ENCODE measurements at regions not wholly inside any gene's neighbourhood (a gene's known extent, or its start where the extent isn't known, plus 50 kb on each side); places are given as distances from the start of the nearest gene placed in this dataset.

DNA sequence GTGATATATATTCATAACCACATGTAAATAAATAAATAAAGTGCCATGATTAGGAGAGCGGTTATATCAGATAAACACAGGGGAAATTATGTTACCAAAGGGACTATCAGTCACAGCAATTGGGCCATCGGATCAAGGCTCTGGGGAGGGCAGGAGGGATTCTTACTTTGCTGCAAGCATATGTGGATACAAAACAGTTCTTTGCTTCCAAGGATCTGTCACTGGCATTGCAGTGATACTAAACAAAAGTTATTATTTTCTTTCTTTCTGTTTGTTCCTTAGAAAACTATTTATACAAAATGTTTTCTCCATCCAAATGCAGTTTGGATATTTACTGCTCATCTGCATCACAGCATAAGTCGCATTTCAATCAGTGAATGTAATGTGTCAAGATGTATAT is 188.4 kb upstream of the MGMT start:
- DNase-seq: no peak

DNA sequence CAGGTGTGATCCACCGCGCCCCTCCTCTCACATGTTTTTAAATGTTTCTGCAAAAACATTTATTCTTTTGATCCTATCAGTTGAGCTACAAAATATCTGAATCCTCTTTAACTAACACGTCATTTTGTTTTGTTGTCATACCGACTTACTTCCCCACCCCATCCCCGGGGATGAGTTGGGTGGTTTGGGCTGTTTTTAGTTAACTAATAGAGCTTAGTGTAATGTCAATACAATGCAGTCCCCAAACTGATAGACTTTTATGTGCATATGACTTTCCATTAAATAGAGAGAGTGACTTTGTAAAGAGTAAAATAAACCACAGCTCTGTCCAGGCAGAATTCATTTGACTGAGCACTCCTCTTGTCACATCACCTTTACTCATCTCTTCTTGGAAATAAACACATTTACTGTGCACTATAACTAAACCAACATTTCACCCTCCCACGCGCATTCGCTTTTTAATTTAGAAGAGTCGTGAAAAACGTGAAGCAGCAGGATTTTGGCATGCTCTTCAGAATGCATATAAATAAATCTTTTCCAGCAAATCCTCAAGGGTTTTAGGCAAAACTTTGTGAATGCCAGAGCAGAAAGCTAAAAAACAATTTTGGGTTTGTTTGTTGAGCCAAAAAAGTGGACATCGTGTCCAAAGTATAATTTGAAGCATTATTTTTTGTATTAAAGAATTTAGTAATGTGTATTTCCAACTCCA is 187.4 kb upstream of the MGMT start:
- no peak for DNase-seq

DNA sequence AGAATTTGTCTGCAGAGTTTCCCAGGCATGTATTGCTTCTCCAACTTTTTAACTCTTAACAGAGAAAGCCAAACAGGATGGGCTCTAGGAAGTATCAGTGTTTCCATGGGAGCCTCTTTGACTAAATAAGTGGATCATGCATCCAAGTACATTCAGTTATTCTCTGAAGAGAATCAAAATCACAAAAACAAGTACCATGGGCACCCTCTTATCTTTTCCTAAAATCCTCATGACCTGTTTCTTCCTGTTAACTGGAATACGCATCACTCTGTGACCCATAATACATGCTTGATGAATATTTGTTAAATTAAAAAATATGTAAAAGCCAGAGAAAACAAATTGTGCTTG is 186.9 kb upstream of the MGMT start:
- DNase-seq: no peak

GRCh38 chr10:129280908-129281586 is 186.0 kb upstream of the MGMT start:
- no peak for DNase-seq

DNA sequence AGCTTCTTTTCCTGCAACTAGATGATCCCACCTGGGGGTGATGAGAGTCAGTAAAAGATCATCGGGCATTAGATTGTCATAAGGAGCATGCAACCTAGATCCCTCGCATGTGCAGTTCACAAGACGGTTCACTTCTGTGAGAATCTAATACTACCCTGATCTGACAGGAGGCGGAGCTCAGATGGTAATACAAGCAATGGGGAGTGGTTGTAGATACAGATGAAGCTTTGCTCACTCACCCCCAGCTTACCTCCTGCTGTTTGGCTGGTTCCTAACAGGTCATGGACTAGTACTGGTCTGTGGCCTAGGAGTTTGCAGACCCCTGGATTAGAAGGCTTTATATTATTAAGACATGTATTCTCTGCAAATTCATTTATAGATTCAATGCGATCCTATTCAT is 181.6 kb upstream of the MGMT start:
- no peak for DNase-seq

DNA sequence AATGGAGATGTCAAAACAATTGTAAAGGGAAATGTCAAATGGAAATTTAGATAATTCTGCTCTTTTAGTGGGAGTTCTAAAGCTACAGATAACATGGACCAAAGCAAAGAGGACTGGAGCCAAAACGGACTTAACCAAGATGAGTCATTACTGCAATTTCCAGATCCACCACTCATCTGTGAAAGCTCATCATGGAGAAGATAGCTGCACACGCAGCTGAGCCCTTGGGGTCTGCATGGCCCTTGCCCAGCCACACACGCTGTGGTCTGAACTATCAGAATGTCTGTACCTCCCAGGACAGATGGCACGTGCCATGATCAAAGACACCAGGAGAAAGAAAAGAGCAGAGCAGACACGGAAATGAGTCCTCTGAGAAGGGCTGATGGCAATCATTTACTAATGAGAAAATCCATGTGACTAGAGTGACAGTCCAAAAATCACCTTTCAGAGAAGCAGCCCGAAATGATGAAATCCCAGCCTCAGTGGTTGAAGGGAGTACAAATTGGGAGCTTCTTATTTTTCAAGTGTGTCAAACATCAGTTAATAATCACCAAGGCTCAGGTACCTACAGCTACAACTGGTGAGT is 177.9 kb upstream of the MGMT start:
- no peak for DNase-seq

- no peak for DNase-seq
Measured at GRCh38 chr10:129293991-129294700, 172.9 kb upstream of the MGMT start.

- DNase-seq: no peak
Measured at GRCh38 chr10:129294944-129295343, 172.1 kb upstream of the MGMT start.

DNA sequence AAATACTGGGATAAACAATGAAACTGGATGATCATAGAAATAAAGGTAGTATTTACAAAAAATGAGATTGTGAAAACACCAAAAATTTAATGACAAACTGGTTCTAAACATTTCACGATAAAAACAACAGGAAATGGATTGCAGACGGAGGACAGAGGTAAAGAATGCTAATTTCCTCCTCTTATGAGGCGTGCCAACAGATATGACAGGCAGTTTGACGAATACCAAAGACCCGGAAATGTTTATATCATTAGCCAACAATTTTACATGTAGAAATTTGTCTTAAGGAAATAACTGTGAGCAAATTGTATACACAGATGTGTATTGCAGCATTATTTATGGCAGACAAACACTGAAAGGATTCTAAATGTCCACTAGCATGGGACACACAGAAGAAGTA is 162.0 kb upstream of the MGMT start:
- no peak for DNase-seq

DNA sequence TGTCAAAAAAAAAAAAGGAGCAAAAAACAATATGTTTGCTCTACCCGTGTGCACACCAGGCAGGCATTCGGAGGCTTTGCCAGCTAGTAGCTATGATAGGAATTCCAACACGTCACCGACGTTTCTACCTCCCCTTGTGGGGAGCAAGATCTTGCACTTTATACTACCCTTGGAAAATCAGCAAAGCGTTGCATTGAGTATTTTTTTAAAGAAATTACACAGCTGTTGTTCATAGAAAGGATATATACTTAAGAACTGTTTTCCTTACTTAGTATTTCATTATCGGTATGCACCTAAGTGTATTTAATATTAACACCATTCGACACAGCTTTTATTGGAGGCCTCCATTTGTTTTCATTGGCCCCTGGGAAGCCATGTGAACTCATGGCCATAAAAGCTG is 159.9 kb upstream of the MGMT start:
- no peak for DNase-seq

DNA sequence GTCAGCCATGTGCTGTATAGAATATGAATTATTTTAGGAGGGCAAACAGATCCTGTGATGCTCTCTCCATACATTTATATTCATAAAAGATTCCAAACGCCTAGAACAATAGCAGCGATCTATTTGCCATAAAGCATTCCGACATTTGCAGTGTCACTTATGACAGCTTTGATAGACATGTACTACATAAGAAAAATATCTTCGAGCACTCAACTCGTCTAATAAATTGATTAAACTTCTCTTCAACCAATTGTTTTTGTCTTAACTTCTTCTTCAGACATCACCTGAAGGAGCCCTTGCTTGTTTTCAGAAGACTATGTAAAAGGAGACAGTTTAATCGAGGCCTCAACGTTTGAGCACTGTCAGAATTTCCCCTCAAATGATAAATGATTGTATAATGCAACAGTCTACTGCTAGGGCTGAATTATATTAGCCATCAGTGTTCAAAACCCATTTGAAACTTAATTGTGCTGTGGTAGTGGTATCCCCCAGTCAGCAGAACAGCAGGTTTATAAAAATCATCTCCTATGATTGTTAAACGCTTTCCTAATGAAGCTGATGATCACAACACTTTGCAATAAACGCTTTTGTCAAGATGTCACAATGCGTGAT is 158.0 kb upstream of the MGMT start:
- no peak for DNase-seq

DNA sequence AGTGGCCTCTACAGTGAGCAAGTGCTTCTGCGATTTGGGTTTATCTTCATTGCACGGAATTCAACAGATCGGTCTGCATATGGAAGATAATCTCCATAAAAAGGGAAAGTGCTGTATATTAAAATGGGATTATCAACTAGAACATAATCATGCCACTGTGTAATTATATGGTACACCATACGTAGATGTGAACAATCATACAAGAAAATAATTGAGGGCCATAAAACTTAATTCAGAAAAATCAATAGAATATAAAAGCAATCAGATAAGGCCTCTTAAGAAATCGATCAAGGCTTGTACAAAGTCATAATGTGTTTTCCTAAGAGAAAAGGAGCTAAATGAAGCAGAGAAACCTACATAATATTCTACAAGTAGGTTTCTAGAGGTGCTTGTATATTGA is 157.5 kb upstream of the MGMT start:
- no peak for DNase-seq

- no peak for DNase-seq
Measured at GRCh38 chr10:129310881-129311280, 156.2 kb upstream of the MGMT start.

- no peak for DNase-seq
Measured at GRCh38 chr10:129319934-129320333, 147.1 kb upstream of the MGMT start.

DNA sequence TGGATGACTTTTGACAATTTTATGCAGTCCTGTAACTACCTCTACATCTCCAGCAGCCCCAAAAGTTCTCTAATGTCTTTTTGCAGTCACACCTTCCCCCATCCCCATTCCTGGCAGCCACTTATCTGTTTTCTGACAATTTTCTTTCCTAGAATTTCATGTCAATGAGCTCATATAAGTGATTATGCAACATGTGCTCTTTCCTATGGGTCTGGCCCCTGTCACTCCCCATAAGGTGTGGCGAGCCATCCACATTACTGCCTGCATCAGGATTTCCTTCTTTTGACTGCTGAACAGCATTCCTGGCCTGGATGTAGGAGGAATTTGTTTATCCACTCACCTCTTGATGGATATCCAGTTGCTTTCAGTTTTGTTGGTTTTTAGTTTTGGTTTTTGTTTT is 146.7 kb upstream of the MGMT start:
- DNase-seq: no peak

GRCh38 chr10:129321727-129322126 is 145.3 kb upstream of the MGMT start:
- no peak for DNase-seq

- no peak for DNase-seq
Measured at GRCh38 chr10:129322933-129323820, 143.9 kb upstream of the MGMT start.

GRCh38 chr10:129323879-129324278 is 143.2 kb upstream of the MGMT start:
- DNase-seq: no peak

- DNase-seq: no peak
Measured at GRCh38 chr10:129325893-129326292, 141.1 kb upstream of the MGMT start.

DNA sequence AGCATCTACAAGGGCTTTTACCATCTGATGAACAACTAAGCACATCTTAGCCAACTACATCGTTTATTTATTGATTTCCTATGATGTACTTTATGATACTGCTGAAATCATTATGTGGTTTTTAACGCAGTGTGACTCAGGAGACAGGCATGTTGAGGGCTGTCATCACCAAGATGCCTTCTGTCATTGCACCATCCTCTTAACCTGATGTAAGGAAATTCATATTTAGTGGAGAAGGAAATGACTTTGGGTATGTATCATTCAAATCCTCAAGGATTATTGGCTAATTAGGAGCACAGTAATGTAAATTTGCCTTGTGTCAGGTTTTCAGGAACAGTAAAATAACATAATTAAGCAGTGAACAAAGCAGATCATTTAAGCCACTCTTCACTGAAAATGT is 138.5 kb upstream of the MGMT start:
- DNase-seq: no peak

DNA sequence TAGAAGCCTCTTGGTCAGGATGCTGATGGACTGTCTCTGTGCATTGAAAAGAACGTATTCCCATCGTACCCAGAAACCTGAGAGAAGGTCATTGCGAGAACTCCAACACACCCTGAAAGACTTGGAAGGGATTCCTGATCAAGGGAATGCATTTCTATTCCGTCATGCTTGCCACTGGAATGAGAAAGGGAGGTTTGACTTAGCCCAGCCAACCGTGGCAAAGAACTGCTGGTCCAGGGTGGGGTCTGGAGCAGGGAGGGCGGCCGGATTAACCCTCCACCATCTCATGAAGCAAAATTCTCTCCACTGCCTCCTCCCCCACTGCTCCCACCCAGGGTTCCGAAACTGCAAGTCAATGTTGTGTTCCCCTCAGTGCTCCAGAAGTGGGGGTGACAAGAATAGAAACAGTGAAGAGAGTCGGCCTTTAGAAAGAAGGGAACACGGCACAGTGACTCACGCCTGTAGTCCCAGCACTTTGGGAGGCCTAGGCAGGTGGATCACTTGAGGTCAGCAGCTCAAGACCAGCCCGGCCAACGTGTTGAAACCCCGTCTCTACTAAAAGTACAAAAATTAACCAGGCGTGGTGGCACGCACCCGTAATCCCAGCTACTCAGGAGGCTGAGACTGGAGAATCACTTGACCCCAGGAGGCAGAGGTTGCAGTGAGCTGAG is 137.5 kb upstream of the MGMT start:
- DNase-seq: no peak

GRCh38 chr10:129330211-129330610 is 136.8 kb upstream of the MGMT start:
- no peak for DNase-seq
